Thoracic aorta (tissue), 2 donors: ENCODE measurements at regions not wholly inside any gene's neighbourhood (a gene's known extent, or its start where the extent isn't known, plus 50 kb on each side); places are given as distances from the start of the nearest gene placed in this dataset.

Experiments
- ATAC-seq: fragments of 150-250 bp; one replicate; pipeline ENCODE4 v1.8.0; 2017; ENCODE audit warnings: low read depth; ENCODE audit not compliant: insufficient number of reproducible peaks, low FRiP score
- DNase-seq: peaks from one replicate; pipeline ENCODE4 v3.0.0-alpha.2; 2020; ENCODE audit warnings: low spot score
- H3K27ac ChIP-seq, 2 donors: fragments of 200-600 bp; sonication (generic); 1 replicate in 1 of 2; 2 replicates in 1 of 2; pipeline ENCODE4 v1.5.1; 2016; ENCODE audit warnings: mild to moderate bottlenecking in 2 of 2, moderate library complexity in 2 of 2
- H3K27me3 ChIP-seq: fragments of 200-600 bp; sonication (generic); replicated peaks from 2 replicates; pipeline ENCODE4 v1.6.0; 2016; ENCODE audit warnings: mild to moderate bottlenecking; ENCODE audit not compliant: insufficient read depth
- H3K36me3 ChIP-seq: fragments of 200-600 bp; sonication (generic); one replicate; pipeline ENCODE4 v1.5.1; 2016
- H3K4me1 ChIP-seq, 2 donors: fragments of 200-600 bp; sonication (generic); 1 replicate in 1 of 2; 2 replicates in 1 of 2; pipeline versions ENCODE4 v1.5.1 to v1.6.0; 2016; ENCODE audit warnings: low read depth in 2 of 2, mild to moderate bottlenecking in 1 of 2; ENCODE audit not compliant: control insufficient read depth in 1 of 2
- H3K4me3 ChIP-seq: fragments of 200-600 bp; sonication (generic); 2 replicates; pipeline ENCODE4 v1.5.1; 2016; ENCODE audit warnings: mild to moderate bottlenecking
- H3K9me3 ChIP-seq: fragments of 200-600 bp; sonication (generic); 2 replicates; pipeline ENCODE4 v1.5.1; 2016
- CTCF ChIP-seq: fragments of 200-600 bp; sonication (generic); IDR thresholded peaks from one replicate; pipeline ENCODE4 v1.5.1; 2019; ENCODE audit warnings: antibody characterized with exemption

GRCh38 chr12:88339966-88340365, 197.9 kb downstream of the TMTC3 start:
- H3K4me3 ChIP-seq = no peak overlapping the region
- ATAC-seq (no peak), DNase-seq (no peak)
- H3K9me3 ChIP-seq = no peaks in the 10 kb centered on the region
- H3K4me1 ChIP-seq = no peaks in the 10 kb centered on the region
- no peak for TF ChIP-seq CTCF
- no peaks in the 10 kb centered on the region for H3K36me3 ChIP-seq
- no peak overlapping the region for H3K27ac ChIP-seq
- no peaks in the 10 kb centered on the region for H3K27me3 ChIP-seq

GRCh38 chr12:88342251-88342806, 200.2 kb downstream of the TMTC3 start:
- Histone ChIP-seq H3K9me3 (no peaks in the 10 kb centered on the region), H3K4me1 (no peaks in the 10 kb centered on the region), H3K36me3 (no peaks in the 10 kb centered on the region), H3K27ac (no peak overlapping the region), H3K4me3 (no peak overlapping the region), H3K27me3 (no peaks in the 10 kb centered on the region)
- ATAC-seq (no peak), DNase-seq (no peak)
- TF ChIP-seq CTCF = no peak

- Histone ChIP-seq H3K9me3 (no peaks in the 10 kb centered on the region), H3K36me3 (no peaks in the 10 kb centered on the region), H3K4me1 (no peaks in the 10 kb centered on the region), H3K27ac (no peak overlapping the region), H3K4me3 (no peak overlapping the region), H3K27me3 (no peaks in the 10 kb centered on the region)
- ATAC-seq (no peak), DNase-seq (no peak)
- no peak for TF ChIP-seq CTCF
Observed at GRCh38 chr12:88351146-88351545, 209.0 kb downstream of the TMTC3 start.

GRCh38 chr12:88354691-88355090, 212.6 kb downstream of the TMTC3 start:
- Histone ChIP-seq H3K27ac (no peak overlapping the region), H3K27me3 (no peaks in the 10 kb centered on the region), H3K4me3 (no peak overlapping the region), H3K36me3 (no peaks in the 10 kb centered on the region), H3K4me1 (no peaks in the 10 kb centered on the region), H3K9me3 (no peaks in the 10 kb centered on the region)
- TF ChIP-seq CTCF = no peak
- DNase-seq = no peak
- no peak for ATAC-seq

GRCh38 chr12:88360343-88360742, 218.2 kb downstream of the TMTC3 start:
- H3K9me3 ChIP-seq = no peaks in the 10 kb centered on the region
- no peaks in the 10 kb centered on the region for H3K27me3 ChIP-seq
- no peak overlapping the region for H3K27ac ChIP-seq
- TF ChIP-seq CTCF = no peak
- no peak overlapping the region for H3K4me3 ChIP-seq
- peaks cover 0 to 17% of the 10 kb centered on the region in 2 donors for H3K4me1 ChIP-seq
- no peaks in the 10 kb centered on the region for H3K36me3 ChIP-seq
- DNase-seq = no peak
- no peak for ATAC-seq
